ENCODE measurements at regions not wholly inside any gene's neighbourhood (a gene's known extent, or its start where the extent isn't known, plus 50 kb on each side); places are given as distances from the start of the nearest gene placed in this dataset.

DNA sequence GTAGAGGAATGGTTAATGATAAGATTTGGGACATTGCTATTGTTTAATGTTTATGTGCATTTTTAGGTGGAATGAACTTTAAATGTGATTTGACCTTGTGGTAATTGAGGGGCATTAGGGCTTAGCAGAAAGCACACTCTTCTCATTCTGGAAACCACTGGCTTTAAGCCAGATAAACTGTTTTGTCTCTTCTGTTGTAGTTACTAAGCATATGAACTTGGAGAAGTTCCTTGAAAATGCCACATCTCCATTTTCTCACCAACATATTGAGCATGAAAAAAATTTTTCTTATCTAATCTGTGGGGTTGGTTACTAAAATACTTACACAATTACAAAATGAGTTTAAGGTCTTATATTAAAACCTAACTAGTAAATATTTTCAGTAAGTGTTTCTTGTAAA, 70.8 kb upstream of the FSHR start:
- TF ChIP-seq, protein P1, sequence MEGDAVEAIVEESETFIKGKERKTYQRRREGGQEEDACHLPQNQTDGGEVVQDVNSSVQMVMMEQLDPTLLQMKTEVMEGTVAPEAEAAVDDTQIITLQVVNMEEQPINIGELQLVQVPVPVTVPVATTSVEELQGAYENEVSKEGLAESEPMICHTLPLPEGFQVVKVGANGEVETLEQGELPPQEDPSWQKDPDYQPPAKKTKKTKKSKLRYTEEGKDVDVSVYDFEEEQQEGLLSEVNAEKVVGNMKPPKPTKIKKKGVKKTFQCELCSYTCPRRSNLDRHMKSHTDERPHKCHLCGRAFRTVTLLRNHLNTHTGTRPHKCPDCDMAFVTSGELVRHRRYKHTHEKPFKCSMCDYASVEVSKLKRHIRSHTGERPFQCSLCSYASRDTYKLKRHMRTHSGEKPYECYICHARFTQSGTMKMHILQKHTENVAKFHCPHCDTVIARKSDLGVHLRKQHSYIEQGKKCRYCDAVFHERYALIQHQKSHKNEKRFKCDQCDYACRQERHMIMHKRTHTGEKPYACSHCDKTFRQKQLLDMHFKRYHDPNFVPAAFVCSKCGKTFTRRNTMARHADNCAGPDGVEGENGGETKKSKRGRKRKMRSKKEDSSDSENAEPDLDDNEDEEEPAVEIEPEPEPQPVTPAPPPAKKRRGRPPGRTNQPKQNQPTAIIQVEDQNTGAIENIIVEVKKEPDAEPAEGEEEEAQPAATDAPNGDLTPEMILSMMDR (IDR thresholded peaks at IDR 0.05) = no peak
- TF ChIP-seq POLR2A (IDR thresholded peaks at IDR 0.05) = no peak

Data from uterus (tissue), 2 donors.